ENCODE measurements at regions not wholly inside any gene's neighbourhood (a gene's known extent, or its start where the extent isn't known, plus 50 kb on each side); places are given as distances from the start of the nearest gene placed in this dataset.

GRCh38 chr16:11430601-11431317 lies 85.5 kb downstream of the RMI2 start:
- peaks cover 3 to 8% of the 10 kb centered on the region in 2 donors for H3K9me3 Mint-ChIP-seq
- ATAC-seq (no peak), DNase-seq (ENCODE audit: low spot score in 2 of 2) (no peak)
- no peaks in the 10 kb centered on the region for H3K36me3 Mint-ChIP-seq
- H3K27ac Mint-ChIP-seq = no peak overlapping the region

- Mint-ChIP-seq H3K36me3 (no peaks in the 10 kb centered on the region), H3K27ac (no peak overlapping the region), H3K9me3 (peaks cover 3 to 8% of the 10 kb centered on the region in 2 donors)
- no peak for DNase-seq (ENCODE audit: low spot score in 2 of 2)
- no peak for ATAC-seq
Measured at GRCh38 chr16:11431915-11432465, 86.7 kb downstream of the RMI2 start.

- Mint-ChIP-seq H3K36me3 (no peaks in the 10 kb centered on the region), H3K9me3 (peaks cover 3 to 8% of the 10 kb centered on the region in 2 donors), H3K27ac (no peak overlapping the region)
- no peak for ATAC-seq
- no peak for DNase-seq (ENCODE audit: low spot score in 2 of 2)
Measured at GRCh38 chr16:11432856-11433395, 87.7 kb downstream of the RMI2 start.

- ATAC-seq (no peak), DNase-seq (ENCODE audit: low spot score in 2 of 2) (no peak)
- Mint-ChIP-seq H3K9me3 (peaks cover 3 to 13% of the 10 kb centered on the region in 2 donors), H3K27ac (no peak overlapping the region), H3K36me3 (peaks cover 6% of the 10 kb centered on the region in 2 donors)
Measured at GRCh38 chr16:11435576-11435975, 90.3 kb downstream of the RMI2 start.

GRCh38 chr16:11437069-11437468 lies 91.8 kb downstream of the RMI2 start:
- DNase-seq (ENCODE audit: low spot score in 2 of 2) (no peak), ATAC-seq (no peak)
- no peak overlapping the region for H3K27ac Mint-ChIP-seq
- peaks cover 9 to 15% of the 10 kb centered on the region in 2 donors for H3K36me3 Mint-ChIP-seq
- H3K9me3 Mint-ChIP-seq = peaks cover 3 to 9% of the 10 kb centered on the region in 2 donors

- ATAC-seq (no peak), DNase-seq (ENCODE audit: low spot score in 2 of 2) (no peak)
- Mint-ChIP-seq H3K9me3 (peaks cover 0 to 6% of the 10 kb centered on the region in 2 donors), H3K36me3 (peaks cover 9 to 15% of the 10 kb centered on the region in 2 donors), H3K27ac (no peak overlapping the region)
Measured at GRCh38 chr16:11439790-11440656, 94.8 kb downstream of the RMI2 start.

- no peak for DNase-seq (ENCODE audit: low spot score in 2 of 2)
- Mint-ChIP-seq H3K27ac (no peak overlapping the region), H3K9me3 (peaks cover 0 to 6% of the 10 kb centered on the region in 2 donors), H3K36me3 (peaks cover 9 to 15% of the 10 kb centered on the region in 2 donors)
- ATAC-seq = no peak
Measured at GRCh38 chr16:11440657-11441012, 95.4 kb downstream of the RMI2 start.

- H3K9me3 Mint-ChIP-seq = peaks cover 0 to 2% of the 10 kb centered on the region in 2 donors
- H3K27ac Mint-ChIP-seq = no peak overlapping the region
- ATAC-seq (no peak), DNase-seq (ENCODE audit: low spot score in 2 of 2) (no peak)
- peaks cover 4 to 10% of the 10 kb centered on the region in 2 donors for H3K36me3 Mint-ChIP-seq
Measured at GRCh38 chr16:11445486-11445885, 100.2 kb downstream of the RMI2 start.

GRCh38 chr16:11446566-11447119 lies 101.4 kb downstream of the RMI2 start:
- Mint-ChIP-seq H3K36me3 (peaks cover 0 to 3% of the 10 kb centered on the region in 2 donors), H3K27ac (no peak overlapping the region), H3K9me3 (no peaks in the 10 kb centered on the region)
- ATAC-seq (no peak), DNase-seq (ENCODE audit: low spot score in 2 of 2) (no peak)

- Mint-ChIP-seq H3K9me3 (no peaks in the 10 kb centered on the region), H3K36me3 (no peaks in the 10 kb centered on the region), H3K27ac (no peak overlapping the region)
- DNase-seq (ENCODE audit: low spot score in 2 of 2) (no peak), ATAC-seq (no peak)
Measured at GRCh38 chr16:11447272-11447671, 102.0 kb downstream of the RMI2 start.

- Mint-ChIP-seq H3K36me3 (no peaks in the 10 kb centered on the region), H3K9me3 (no peaks in the 10 kb centered on the region), H3K27ac (no peak overlapping the region)
- ATAC-seq = no peak
- DNase-seq (ENCODE audit: low spot score in 2 of 2) = no peak
Measured at GRCh38 chr16:11447836-11448235, 102.6 kb downstream of the RMI2 start.

- ATAC-seq (no peak), DNase-seq (ENCODE audit: low spot score in 2 of 2) (no peak)
- Mint-ChIP-seq H3K9me3 (no peaks in the 10 kb centered on the region), H3K27ac (no peak overlapping the region), H3K36me3 (no peaks in the 10 kb centered on the region)
Measured at GRCh38 chr16:11448796-11449416, 103.6 kb downstream of the RMI2 start.

GRCh38 chr16:11449716-11450115 lies 104.5 kb downstream of the RMI2 start:
- Mint-ChIP-seq H3K9me3 (no peaks in the 10 kb centered on the region), H3K27ac (no peak overlapping the region), H3K36me3 (no peaks in the 10 kb centered on the region)
- no peak for DNase-seq (ENCODE audit: low spot score in 2 of 2)
- ATAC-seq = no peak

GRCh38 chr16:11450136-11450535 lies 104.9 kb downstream of the RMI2 start:
- H3K9me3 Mint-ChIP-seq = no peaks in the 10 kb centered on the region
- ATAC-seq (no peak), DNase-seq (ENCODE audit: low spot score in 2 of 2) (no peak)
- H3K27ac Mint-ChIP-seq = no peak overlapping the region
- no peaks in the 10 kb centered on the region for H3K36me3 Mint-ChIP-seq

GRCh38 chr16:11452298-11452697 lies 107.0 kb downstream of the RMI2 start:
- H3K9me3 Mint-ChIP-seq = no peaks in the 10 kb centered on the region
- H3K27ac Mint-ChIP-seq = no peak overlapping the region
- no peaks in the 10 kb centered on the region for H3K36me3 Mint-ChIP-seq
- ATAC-seq (no peak), DNase-seq (ENCODE audit: low spot score in 2 of 2) (no peak)

GRCh38 chr16:11452746-11453389 lies 107.6 kb downstream of the RMI2 start:
- DNase-seq (ENCODE audit: low spot score in 2 of 2) = no peak
- no peaks in the 10 kb centered on the region for H3K9me3 Mint-ChIP-seq
- peak overlapping the region in 1 of 2 donors; percentile 62 for H3K27ac Mint-ChIP-seq
- no peaks in the 10 kb centered on the region for H3K36me3 Mint-ChIP-seq
- ATAC-seq = no peak

All from activated naive CD4-positive, alpha-beta T cell treated with anti-CD3 and anti-CD28 coated beads, Interleukin-2, amount 50 U/mL, for 72 hours (primary cell).